H1 (cell line): ENCODE measurements at regions not wholly inside any gene's neighbourhood (a gene's known extent, or its start where the extent isn't known, plus 50 kb on each side); places are given as distances from the start of the nearest gene placed in this dataset.

Source experiments
- EP300 ChIP-seq, 2 experiments: IDR thresholded peaks; 1 replicate in 1 of 2; 2 replicates in 1 of 2; pipeline ENCODE4 v1.6.1; 2011 to 2012; ENCODE audit warnings: low read depth in 2 of 2, low read length in 2 of 2, mild to moderate bottlenecking in 2 of 2, borderline replicate concordance in 1 of 2, inconsistent platforms in 1 of 2, moderate library complexity in 1 of 2
- EZH2 ChIP-seq: fragments of 200-600 bp; sonication (generic); IDR thresholded peaks from 2 replicates; pipeline ENCODE4 v1.7.1; 2012; ENCODE audit warnings: low read depth, mild to moderate bottlenecking, moderate library complexity, low read length, inconsistent platforms; ENCODE audit not compliant: severe bottlenecking
- KDM1A ChIP-seq: fragments of 200-600, 300-600 bp; sonication (generic); IDR thresholded peaks from 2 replicates; pipeline ENCODE4 v1.7.1; 2016; ENCODE audit warnings: mild to moderate bottlenecking, low read length, borderline replicate concordance
- MAFK ChIP-seq: IDR thresholded peaks from 2 replicates; pipeline ENCODE4 v1.6.1; 2012; ENCODE audit warnings: low read depth, mild to moderate bottlenecking, improper control_type of control experiment, low read length
- POLR2A ChIP-seq, 2 experiments: IDR thresholded peaks; 1 replicate in 1 of 2; 2 replicates in 1 of 2; pipeline ENCODE4 v1.6.1; 2011; ENCODE audit warnings: low read depth in 2 of 2, low read length in 2 of 2, mild to moderate bottlenecking in 2 of 2; ENCODE audit errors: control extremely low read depth in 1 of 2
- POLR2AphosphoS5 ChIP-seq: IDR thresholded peaks from 2 replicates; pipeline ENCODE4 v1.6.1; 2011; ENCODE audit warnings: low read depth, low read length
- SIX5 ChIP-seq: IDR thresholded peaks from 2 replicates; pipeline ENCODE4 v1.6.1; 2011; ENCODE audit warnings: mild to moderate bottlenecking, low read depth, low read length
- TF ChIP-seq, protein P1 (sequence below), 3 experiments: IDR thresholded peaks; 1 replicate in 2 of 3; 2 replicates in 1 of 3; pipeline versions ENCODE4 v1.5.1 to v1.6.1; 2011; ENCODE audit warnings: low read length in 3 of 3, mild to moderate bottlenecking in 3 of 3, inconsistent platforms in 2 of 3, low read depth in 1 of 3, moderate library complexity in 1 of 3; ENCODE audit not compliant: insufficient read depth in 1 of 3; ENCODE audit errors: control extremely low read depth in 1 of 3

- TF ChIP-seq POLR2A (IDR thresholded peaks at IDR 0.05; ENCODE audit: control extremely low read depth in 1 of 2, low read depth in 2 of 2, low read length in 2 of 2) (no peak), MAFK (no peak), POLR2AphosphoS5 (no peak), EP300 (IDR thresholded peaks at IDR 0.05; ENCODE audit: borderline replicate concordance in 1 of 2, low read depth in 2 of 2, low read length in 2 of 2) (no peak), EZH2 (no peak), SIX5 (no peak), KDM1A (no peak)
- TF ChIP-seq, protein P1, sequence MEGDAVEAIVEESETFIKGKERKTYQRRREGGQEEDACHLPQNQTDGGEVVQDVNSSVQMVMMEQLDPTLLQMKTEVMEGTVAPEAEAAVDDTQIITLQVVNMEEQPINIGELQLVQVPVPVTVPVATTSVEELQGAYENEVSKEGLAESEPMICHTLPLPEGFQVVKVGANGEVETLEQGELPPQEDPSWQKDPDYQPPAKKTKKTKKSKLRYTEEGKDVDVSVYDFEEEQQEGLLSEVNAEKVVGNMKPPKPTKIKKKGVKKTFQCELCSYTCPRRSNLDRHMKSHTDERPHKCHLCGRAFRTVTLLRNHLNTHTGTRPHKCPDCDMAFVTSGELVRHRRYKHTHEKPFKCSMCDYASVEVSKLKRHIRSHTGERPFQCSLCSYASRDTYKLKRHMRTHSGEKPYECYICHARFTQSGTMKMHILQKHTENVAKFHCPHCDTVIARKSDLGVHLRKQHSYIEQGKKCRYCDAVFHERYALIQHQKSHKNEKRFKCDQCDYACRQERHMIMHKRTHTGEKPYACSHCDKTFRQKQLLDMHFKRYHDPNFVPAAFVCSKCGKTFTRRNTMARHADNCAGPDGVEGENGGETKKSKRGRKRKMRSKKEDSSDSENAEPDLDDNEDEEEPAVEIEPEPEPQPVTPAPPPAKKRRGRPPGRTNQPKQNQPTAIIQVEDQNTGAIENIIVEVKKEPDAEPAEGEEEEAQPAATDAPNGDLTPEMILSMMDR (IDR thresholded peaks at IDR 0.05; ENCODE audit: control extremely low read depth in 1 of 3, insufficient read depth in 1 of 3, low read depth in 1 of 3, low read length in 3 of 3): no peak
Measured at GRCh38 chr2:42112418-42112817, 56.7 kb upstream of the EML4 start.
